ENCODE measurements at regions not wholly inside any gene's neighbourhood (a gene's known extent, or its start where the extent isn't known, plus 50 kb on each side); places are given as distances from the start of the nearest gene placed in this dataset.

GRCh38 chr5:102691434-102691833, 63.7 kb upstream of the PAM start:
- no peak for TF ChIP-seq CTCF (IDR thresholded peaks at IDR 0.05)
- no peak for TF ChIP-seq CBX8 (IDR thresholded peaks at IDR 0.05)
- no peak for TF ChIP-seq EP300 (IDR thresholded peaks at IDR 0.05)
- TF ChIP-seq, protein P1, sequence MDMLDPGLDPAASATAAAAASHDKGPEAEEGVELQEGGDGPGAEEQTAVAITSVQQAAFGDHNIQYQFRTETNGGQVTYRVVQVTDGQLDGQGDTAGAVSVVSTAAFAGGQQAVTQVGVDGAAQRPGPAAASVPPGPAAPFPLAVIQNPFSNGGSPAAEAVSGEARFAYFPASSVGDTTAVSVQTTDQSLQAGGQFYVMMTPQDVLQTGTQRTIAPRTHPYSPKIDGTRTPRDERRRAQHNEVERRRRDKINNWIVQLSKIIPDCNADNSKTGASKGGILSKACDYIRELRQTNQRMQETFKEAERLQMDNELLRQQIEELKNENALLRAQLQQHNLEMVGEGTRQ (IDR thresholded peaks at IDR 0.05), result no peak
- no peak for TF ChIP-seq FOSL2 (IDR thresholded peaks at IDR 0.05)
- TF ChIP-seq FOSL2 (CRISPR knock-in tag; IDR thresholded peaks at IDR 0.05), result no peak
